Suprapubic skin (tissue), 4 donors: ENCODE measurements at regions not wholly inside any gene's neighbourhood (a gene's known extent, or its start where the extent isn't known, plus 50 kb on each side); places are given as distances from the start of the nearest gene placed in this dataset.

ENCODE experiments used
- DNase-seq, 2 donors: peaks; one replicate each; pipeline ENCODE4 v3.0.0-alpha.2; 2019; ENCODE audit warnings: low spot score in 2 of 2
- H3K27ac ChIP-seq: fragments of 200-600 bp; sonication (generic); one replicate; pipeline ENCODE4 v1.5.1; 2019
- H3K27me3 ChIP-seq: fragments of 200-600 bp; sonication (generic); one replicate; pipeline ENCODE4 v1.5.1; 2019
- H3K36me3 ChIP-seq: fragments of 200-600 bp; sonication (generic); one replicate; pipeline ENCODE4 v1.5.1; 2019
- H3K4me1 ChIP-seq: fragments of 200-600 bp; sonication (generic); one replicate; pipeline ENCODE4 v1.5.1; 2019
- H3K4me3 ChIP-seq: fragments of 200-600 bp; sonication (generic); one replicate; pipeline ENCODE4 v1.5.1; 2019; ENCODE audit warnings: mild to moderate bottlenecking
- H3K9me3 ChIP-seq: fragments of 200-600 bp; sonication (generic); one replicate; pipeline ENCODE4 v1.5.1; 2019
- CTCF ChIP-seq, 2 donors: fragments of 200-600 bp in 1 of 2; fragments of 450-650 bp in 1 of 2; sonication (generic) in 1 of 2; IDR thresholded peaks; one replicate each; pipeline ENCODE4 v1.5.1; 2016 to 2019; ENCODE audit warnings: antibody characterized with exemption in 2 of 2, mild to moderate bottlenecking in 1 of 2, moderate library complexity in 1 of 2
- EP300 ChIP-seq: sonication (generic); formaldehyde crosslinking; IDR thresholded peaks from one replicate; pipeline ENCODE4 v1.6.1; 2017; ENCODE audit warnings: antibody characterized with exemption
- POLR2A ChIP-seq, 2 donors: fragments of 450-650 bp; IDR thresholded peaks; one replicate each; pipeline ENCODE4 v1.6.1; 2017; ENCODE audit warnings: antibody characterized with exemption in 2 of 2, mild to moderate bottlenecking in 2 of 2, moderate library complexity in 2 of 2
- POLR2AphosphoS5 ChIP-seq, 3 donors: sonication (generic); formaldehyde crosslinking; IDR thresholded peaks; one replicate each; pipeline ENCODE4 v1.6.1; 2017; ENCODE audit warnings: antibody characterized with exemption in 3 of 3
- WGBS: methylation state at CpG from one replicate; pipeline ENCODE4 v1.1.5; 2018; 5-methylcytosine and 5-hydroxymethylcytosine counted together

DNA sequence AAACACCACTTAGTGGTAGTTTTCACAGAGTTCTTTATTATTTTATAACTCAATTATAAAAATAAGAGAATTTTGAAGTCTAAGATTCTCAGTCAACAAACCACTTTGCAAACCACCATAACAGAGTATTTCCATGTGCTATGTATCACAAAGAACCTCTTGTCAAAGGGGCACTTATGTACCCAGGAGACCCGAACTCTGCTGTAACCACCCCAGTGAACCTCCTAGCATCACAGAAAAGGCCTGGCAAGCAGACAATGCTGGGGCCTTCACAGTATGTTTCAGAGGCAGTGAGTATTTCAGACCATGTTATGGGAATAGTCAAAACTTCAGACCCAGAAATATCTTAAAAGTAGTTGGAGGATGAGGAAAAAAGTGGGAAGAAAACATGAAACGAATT lies 714.1 kb downstream of the EFNB2 start:
- no peak for DNase-seq
- H3K4me1 ChIP-seq = peaks cover 13% of the 10 kb centered on the region
- no peak overlapping the region for H3K27ac ChIP-seq
- H3K36me3 ChIP-seq = no peaks in the 10 kb centered on the region
- WGBS = 90% methylated on average over 2 of the region's 2 CpGs
- TF ChIP-seq CTCF (IDR thresholded peaks at IDR 0.05) = no peak
- TF ChIP-seq EP300 = no peak
- no peak for TF ChIP-seq POLR2AphosphoS5 (IDR thresholded peaks at IDR 0.05)
- no peak for TF ChIP-seq POLR2A (IDR thresholded peaks at IDR 0.05)
- H3K4me3 ChIP-seq = no peak overlapping the region
- H3K27me3 ChIP-seq = no peaks in the 10 kb centered on the region
- H3K9me3 ChIP-seq = no peaks in the 10 kb centered on the region

DNA sequence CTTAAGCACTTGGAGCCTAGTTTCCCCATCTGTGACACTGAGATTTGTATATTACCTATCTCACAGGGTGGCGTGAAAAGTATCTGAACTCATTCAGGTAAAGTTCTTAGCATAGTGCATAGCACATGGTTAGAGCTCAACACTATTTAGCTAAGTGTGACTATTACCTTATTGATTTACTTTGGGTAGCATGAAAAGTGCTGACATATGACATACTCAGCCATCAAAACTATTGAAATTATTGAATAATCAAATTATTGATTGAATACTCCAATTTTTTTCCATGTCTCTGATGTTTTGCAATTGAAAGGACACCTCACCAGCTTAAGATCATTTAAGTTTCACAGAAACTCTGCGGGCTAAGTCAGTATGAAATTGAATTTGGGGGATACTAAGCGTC lies 715.0 kb downstream of the EFNB2 start:
- no peak for DNase-seq
- Histone ChIP-seq H3K4me1 (peaks cover 13% of the 10 kb centered on the region), H3K36me3 (no peaks in the 10 kb centered on the region), H3K27ac (no peak overlapping the region), H3K27me3 (no peaks in the 10 kb centered on the region), H3K4me3 (no peak overlapping the region), H3K9me3 (no peaks in the 10 kb centered on the region)
- TF ChIP-seq POLR2A (IDR thresholded peaks at IDR 0.05) = no peak
- TF ChIP-seq EP300 = no peak
- 74% methylated on average over 3 of the region's 3 CpGs for WGBS

- DNase-seq = no peak
- 39% methylated on average over 4 of the region's 4 CpGs for WGBS
- no peaks in the 10 kb centered on the region for H3K36me3 ChIP-seq
- H3K9me3 ChIP-seq = no peaks in the 10 kb centered on the region
- no peak overlapping the region for H3K4me3 ChIP-seq
- H3K27me3 ChIP-seq = no peaks in the 10 kb centered on the region
- peaks cover 12% of the 10 kb centered on the region for H3K4me1 ChIP-seq
- TF ChIP-seq EP300 = no peak
- no peak for TF ChIP-seq POLR2A (IDR thresholded peaks at IDR 0.05)
- no peak overlapping the region for H3K27ac ChIP-seq
These were observed 718.0 kb downstream of the EFNB2 start for GRCh38 chr13:105817498-105817897.

GRCh38 chr13:105816994-105817393 lies 718.5 kb downstream of the EFNB2 start:
- Histone ChIP-seq H3K27ac (no peak overlapping the region), H3K36me3 (no peaks in the 10 kb centered on the region), H3K9me3 (no peaks in the 10 kb centered on the region), H3K4me1 (peaks cover 12% of the 10 kb centered on the region), H3K4me3 (no peak overlapping the region), H3K27me3 (no peaks in the 10 kb centered on the region)
- 45% methylated on average over 4 of the region's 4 CpGs for WGBS
- no peak for DNase-seq
- TF ChIP-seq POLR2AphosphoS5 (IDR thresholded peaks at IDR 0.05) (no peak), POLR2A (IDR thresholded peaks at IDR 0.05) (no peak), EP300 (no peak), CTCF (IDR thresholded peaks at IDR 0.05) (no peak)

GRCh38 chr13:105814902-105815250 lies 720.6 kb downstream of the EFNB2 start:
- no peak overlapping the region for H3K27ac ChIP-seq
- TF ChIP-seq EP300 (no peak), POLR2A (IDR thresholded peaks at IDR 0.05) (no peak), POLR2AphosphoS5 (IDR thresholded peaks at IDR 0.05) (no peak), CTCF (IDR thresholded peaks at IDR 0.05) (no peak)

GRCh38 chr13:105814219-105814901 lies 721.1 kb downstream of the EFNB2 start:
- H3K27ac ChIP-seq = no peak overlapping the region
- no peak overlapping the region for H3K4me3 ChIP-seq
- H3K27me3 ChIP-seq = no peaks in the 10 kb centered on the region
- no peaks in the 10 kb centered on the region for H3K36me3 ChIP-seq
- DNase-seq = no peak
- TF ChIP-seq POLR2A (IDR thresholded peaks at IDR 0.05) (no peak), EP300 (no peak), CTCF (IDR thresholded peaks at IDR 0.05) (no peak), POLR2AphosphoS5 (IDR thresholded peaks at IDR 0.05) (no peak)
- 31% methylated on average over 5 of the region's 5 CpGs for WGBS
- H3K9me3 ChIP-seq = no peaks in the 10 kb centered on the region
- H3K4me1 ChIP-seq = peaks cover 12% of the 10 kb centered on the region

More at GRCh38 chr13:105814902-105815250, 720.6 kb downstream of the EFNB2 start:
- Histone ChIP-seq H3K4me3 (no peak overlapping the region), H3K27me3 (no peaks in the 10 kb centered on the region), H3K36me3 (no peaks in the 10 kb centered on the region), H3K9me3 (no peaks in the 10 kb centered on the region), H3K4me1 (peaks cover 12% of the 10 kb centered on the region)
- WGBS = 44% methylated on average over 4 of the region's 4 CpGs
- no peak for DNase-seq
